NOMO-1 (cell line): ENCODE measurements at regions not wholly inside any gene's neighbourhood (a gene's known extent, or its start where the extent isn't known, plus 50 kb on each side); places are given as distances from the start of the nearest gene placed in this dataset.

Experiments
- DNase-seq, 2 experiments: peaks; one replicate each; lab custom pipeline; 2025; ENCODE audit not compliant: unreplicated experiment in 2 of 2; lab: John Stamatoyannopoulos, UW

GRCh38 chr13:22256111-22256639, 585.3 kb downstream of the FGF9 start:
- DNase-seq = no peak

- no peak for DNase-seq
Observed at GRCh38 chr13:22262001-22262885, 591.4 kb downstream of the FGF9 start.

- no peak for DNase-seq
Observed at GRCh38 chr13:22263185-22263584, 592.3 kb downstream of the FGF9 start.

GRCh38 chr13:22265563-22265962, 594.7 kb downstream of the FGF9 start:
- DNase-seq = no peak

GRCh38 chr13:22270881-22271280, 600.0 kb downstream of the FGF9 start:
- no peak for DNase-seq

- DNase-seq = no peak
Observed at GRCh38 chr13:22271903-22272302, 601.0 kb downstream of the FGF9 start.

- DNase-seq = no peak
Observed at GRCh38 chr13:22275393-22275792, 604.5 kb downstream of the FGF9 start.

- DNase-seq = no peak
Observed at GRCh38 chr13:22276616-22277015, 605.7 kb downstream of the FGF9 start.

GRCh38 chr13:22278336-22278929, 607.6 kb downstream of the FGF9 start:
- peak; percentile 22 to 40 for DNase-seq

GRCh38 chr13:22285867-22286266, 615.0 kb downstream of the FGF9 start:
- DNase-seq = no peak

- DNase-seq = no peak
Observed at GRCh38 chr13:22286338-22286737, 615.5 kb downstream of the FGF9 start.

GRCh38 chr13:22287343-22287920, 616.6 kb downstream of the FGF9 start:
- no peak for DNase-seq

GRCh38 chr13:22288496-22288895, 617.6 kb downstream of the FGF9 start:
- no peak for DNase-seq

GRCh38 chr13:22289711-22290110, 618.8 kb downstream of the FGF9 start:
- no peak for DNase-seq

GRCh38 chr13:22298530-22298929, 627.7 kb downstream of the FGF9 start:
- no peak for DNase-seq

- DNase-seq = no peak
Observed at GRCh38 chr13:22311734-22312404, 641.0 kb downstream of the FGF9 start.

- DNase-seq = no peak
Observed at GRCh38 chr13:22312405-22312803, 641.5 kb downstream of the FGF9 start.

- no peak for DNase-seq
Observed at GRCh38 chr13:22316494-22317025, 645.7 kb downstream of the FGF9 start.

GRCh38 chr13:22320991-22321390, 650.1 kb downstream of the FGF9 start:
- DNase-seq = no peak

- DNase-seq = no peak
Observed at GRCh38 chr13:22325761-22326160, 654.9 kb downstream of the FGF9 start.

GRCh38 chr13:22332416-22332815, 661.5 kb downstream of the FGF9 start:
- no peak for DNase-seq
